ENCODE measurements at regions not wholly inside any gene's neighbourhood (a gene's known extent, or its start where the extent isn't known, plus 50 kb on each side); places are given as distances from the start of the nearest gene placed in this dataset.
"Not testable (repeated sequence)": the region's sequence is repeated elsewhere in the genome, so short reads cannot be mapped to it uniquely, and the experiment has no call there.

DNA sequence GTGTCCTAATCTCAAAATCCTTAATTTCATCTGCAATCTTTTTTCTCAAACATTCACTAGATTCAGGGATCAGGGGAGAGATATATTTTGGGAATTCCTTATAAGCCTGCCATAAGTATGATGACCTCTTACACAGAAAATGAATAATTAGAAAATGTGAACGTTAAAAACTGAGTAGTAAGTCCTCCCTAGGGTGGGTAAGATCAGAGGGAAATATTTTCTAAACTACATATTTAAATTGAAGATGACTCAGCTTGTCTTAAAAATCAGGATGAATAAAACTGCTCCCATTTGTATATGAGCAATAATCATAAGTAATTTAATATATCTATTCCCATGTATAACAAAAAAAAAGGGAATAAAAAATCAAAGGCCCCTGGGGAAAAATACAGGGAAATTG lies 935.5 kb downstream of the TMTC2 start:
- H3K4me3 ChIP-seq (ENCODE audit: low read length): no peak overlapping the region
- H3K36me3 ChIP-seq (ENCODE audit: control insufficient read depth, insufficient read depth, low read length): no peaks in the 10 kb centered on the region
- H3K27ac ChIP-seq (ENCODE audit: low read depth, low read length): no peak overlapping the region
- no peaks in the 10 kb centered on the region for H3K4me1 ChIP-seq (ENCODE audit: control insufficient read depth, insufficient read depth, low read length)
- H3K27me3 ChIP-seq (ENCODE audit: control insufficient read depth, insufficient read depth, low read length): no peaks in the 10 kb centered on the region
- no peak overlapping the region for H3K9ac ChIP-seq (ENCODE audit: low read length)

DNA sequence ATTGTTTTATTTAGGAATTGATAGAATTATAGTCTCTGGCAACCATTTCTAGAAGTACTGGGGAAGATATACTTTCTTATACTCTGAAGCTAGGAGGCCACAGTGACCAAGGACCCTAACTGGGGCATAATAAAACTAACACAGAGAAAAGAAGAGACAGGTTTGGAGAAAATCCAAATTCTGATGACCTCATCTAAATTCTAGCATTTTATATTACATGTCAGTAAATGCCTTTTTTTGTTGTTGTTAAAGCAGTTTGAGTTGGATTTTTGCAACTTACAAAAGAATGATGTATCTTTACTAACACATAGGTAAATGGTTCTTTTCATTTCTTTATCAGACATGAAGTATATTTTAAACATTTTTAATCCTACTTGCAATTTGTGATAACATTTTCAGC lies 933.3 kb downstream of the TMTC2 start:
- Histone ChIP-seq H3K27me3 (ENCODE audit: control insufficient read depth, insufficient read depth, low read length) (no peaks in the 10 kb centered on the region), H3K36me3 (ENCODE audit: control insufficient read depth, insufficient read depth, low read length) (no peaks in the 10 kb centered on the region), H3K27ac (ENCODE audit: low read depth, low read length) (no peak overlapping the region), H3K4me3 (ENCODE audit: low read length) (no peak overlapping the region), H3K4me1 (ENCODE audit: control insufficient read depth, insufficient read depth, low read length) (no peaks in the 10 kb centered on the region), H3K9ac (ENCODE audit: low read length) (no peak overlapping the region)

DNA sequence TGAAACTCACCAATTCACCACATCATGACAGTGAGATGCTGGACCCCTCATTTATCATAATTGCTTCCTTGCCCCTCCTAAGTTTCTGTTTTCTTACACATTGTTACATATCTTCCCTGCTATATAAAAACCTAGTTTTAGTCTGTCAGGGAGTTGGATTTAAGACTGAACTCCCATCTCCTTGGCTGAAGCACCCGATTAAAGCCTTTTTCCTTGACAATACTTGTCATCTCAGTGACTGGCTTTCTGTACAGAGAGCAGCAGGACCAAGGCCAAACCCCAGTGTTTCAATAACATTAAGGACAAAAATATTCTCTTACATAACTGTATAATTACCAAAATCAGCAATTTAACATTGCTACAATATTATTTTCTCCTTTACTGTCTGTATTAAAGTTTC lies 928.4 kb downstream of the TMTC2 start:
- Histone ChIP-seq H3K9ac (ENCODE audit: low read length) (no peak overlapping the region), H3K27me3 (ENCODE audit: control insufficient read depth, insufficient read depth, low read length) (no peaks in the 10 kb centered on the region), H3K27ac (ENCODE audit: low read depth, low read length) (no peak overlapping the region), H3K36me3 (ENCODE audit: control insufficient read depth, insufficient read depth, low read length) (no peaks in the 10 kb centered on the region), H3K4me1 (ENCODE audit: control insufficient read depth, insufficient read depth, low read length) (peaks cover 7% of the 10 kb centered on the region), H3K4me3 (ENCODE audit: low read length) (no peak overlapping the region)

DNA sequence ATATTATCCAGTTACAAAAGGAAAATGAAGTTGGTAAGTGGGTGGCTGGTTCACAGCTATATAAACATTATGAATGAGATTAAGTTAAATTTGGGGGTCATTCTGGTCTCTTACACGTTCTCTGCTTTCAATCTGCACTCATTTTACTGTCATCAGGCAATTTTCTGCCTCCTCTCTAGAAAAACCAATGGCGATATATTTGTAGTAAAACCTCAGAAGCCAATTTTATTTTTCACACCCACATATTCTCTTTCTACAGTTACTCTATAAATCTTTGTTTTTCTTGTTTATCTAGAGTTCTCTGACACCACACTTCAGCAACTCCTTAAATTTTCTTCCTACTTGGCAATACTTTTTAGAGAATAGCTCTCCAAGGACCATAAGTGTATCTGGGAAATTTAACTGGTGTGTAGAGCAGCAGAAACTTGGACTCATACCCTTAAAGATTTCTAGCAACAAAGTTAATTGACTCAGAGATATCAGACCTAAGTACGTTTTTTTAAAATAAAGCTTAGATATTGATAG lies 926.9 kb downstream of the TMTC2 start:
- Histone ChIP-seq H3K9ac (ENCODE audit: low read length) (no peak overlapping the region), H3K36me3 (ENCODE audit: control insufficient read depth, insufficient read depth, low read length) (no peaks in the 10 kb centered on the region), H3K27me3 (ENCODE audit: control insufficient read depth, insufficient read depth, low read length) (no peaks in the 10 kb centered on the region), H3K27ac (ENCODE audit: low read depth, low read length) (no peak overlapping the region), H3K4me3 (ENCODE audit: low read length) (no peak overlapping the region), H3K4me1 (ENCODE audit: control insufficient read depth, insufficient read depth, low read length) (peaks cover 7% of the 10 kb centered on the region)

DNA sequence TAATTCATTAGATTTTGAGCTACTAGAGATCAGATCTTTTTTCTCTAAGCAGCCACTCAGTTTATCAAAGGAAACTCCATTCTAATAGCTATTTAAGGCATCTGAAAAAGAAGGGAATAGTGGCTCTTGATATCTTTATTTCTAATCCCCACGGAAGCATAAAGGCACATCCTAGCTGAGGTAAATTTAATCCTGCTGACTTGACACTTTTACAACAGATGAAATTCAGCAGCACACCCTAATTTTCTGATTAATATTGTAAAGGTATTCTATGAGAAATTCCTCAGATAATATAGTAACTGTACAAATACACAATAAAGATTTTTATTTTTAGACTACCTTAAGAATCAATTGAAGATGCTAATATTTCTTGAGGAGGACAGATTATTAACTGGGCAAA lies 916.4 kb downstream of the TMTC2 start:
- no peak overlapping the region for H3K9ac ChIP-seq (ENCODE audit: low read length)
- H3K4me3 ChIP-seq (ENCODE audit: low read length): no peak overlapping the region
- H3K4me1 ChIP-seq (ENCODE audit: control insufficient read depth, insufficient read depth, low read length): no peaks in the 10 kb centered on the region
- H3K36me3 ChIP-seq (ENCODE audit: control insufficient read depth, insufficient read depth, low read length): no peaks in the 10 kb centered on the region
- no peaks in the 10 kb centered on the region for H3K27me3 ChIP-seq (ENCODE audit: control insufficient read depth, insufficient read depth, low read length)
- H3K27ac ChIP-seq (ENCODE audit: low read depth, low read length): no peak overlapping the region

DNA sequence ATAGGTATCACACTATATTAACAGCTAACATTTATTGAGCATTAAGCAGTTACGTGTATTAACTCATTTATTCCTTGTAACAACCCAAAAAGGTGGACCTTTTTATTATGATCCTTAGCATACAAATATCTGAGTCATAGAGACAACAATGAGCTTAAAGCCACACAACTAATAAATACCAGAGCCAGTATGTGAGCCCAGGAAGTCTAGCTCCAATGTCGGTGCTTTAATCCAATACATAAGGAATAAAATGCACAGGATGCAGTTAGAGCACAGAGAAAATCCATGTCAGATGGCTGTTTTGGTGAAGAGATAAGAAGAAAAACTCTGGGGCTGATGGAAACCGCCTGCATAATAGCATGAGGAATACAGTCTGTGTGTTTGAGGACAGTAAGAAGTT lies 888.6 kb downstream of the TMTC2 start:
- Histone ChIP-seq H3K36me3 (ENCODE audit: control insufficient read depth, insufficient read depth, low read length) (no peaks in the 10 kb centered on the region), H3K4me1 (ENCODE audit: control insufficient read depth, insufficient read depth, low read length) (no peaks in the 10 kb centered on the region)

DNA sequence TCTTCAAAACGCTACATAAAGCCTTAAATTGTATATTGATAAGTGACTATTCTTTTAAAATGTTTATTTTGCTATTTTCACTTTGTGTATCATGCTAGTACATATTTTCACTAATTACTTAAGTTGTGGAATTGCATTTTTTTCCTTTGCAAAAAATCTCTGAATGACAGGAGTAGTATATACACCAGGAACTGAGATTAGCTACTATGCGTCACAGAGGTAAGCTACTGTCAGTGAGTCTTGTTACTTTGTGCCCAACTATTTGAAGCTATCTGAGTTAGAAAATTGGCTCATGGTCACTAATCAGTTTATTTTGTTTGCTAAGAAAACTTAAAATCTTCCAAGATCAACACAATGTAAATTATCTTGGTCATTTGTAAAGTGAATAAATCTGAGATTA lies 887.4 kb downstream of the TMTC2 start:
- H3K9ac ChIP-seq (ENCODE audit: low read length): no peak overlapping the region
- H3K4me1 ChIP-seq (ENCODE audit: control insufficient read depth, insufficient read depth, low read length): no peaks in the 10 kb centered on the region
- no peak overlapping the region for H3K27ac ChIP-seq (ENCODE audit: low read depth, low read length)
- H3K4me3 ChIP-seq (ENCODE audit: low read length): no peak overlapping the region
- H3K27me3 ChIP-seq (ENCODE audit: control insufficient read depth, insufficient read depth, low read length): no peaks in the 10 kb centered on the region
- H3K36me3 ChIP-seq (ENCODE audit: control insufficient read depth, insufficient read depth, low read length): no peaks in the 10 kb centered on the region

More for the DNA sequence above, 888.6 kb downstream of the TMTC2 start:
- no peak overlapping the region for H3K4me3 ChIP-seq (ENCODE audit: low read length)
- no peak overlapping the region for H3K27ac ChIP-seq (ENCODE audit: low read depth, low read length)
- no peaks in the 10 kb centered on the region for H3K27me3 ChIP-seq (ENCODE audit: control insufficient read depth, insufficient read depth, low read length)
- no peak overlapping the region for H3K9ac ChIP-seq (ENCODE audit: low read length)

DNA sequence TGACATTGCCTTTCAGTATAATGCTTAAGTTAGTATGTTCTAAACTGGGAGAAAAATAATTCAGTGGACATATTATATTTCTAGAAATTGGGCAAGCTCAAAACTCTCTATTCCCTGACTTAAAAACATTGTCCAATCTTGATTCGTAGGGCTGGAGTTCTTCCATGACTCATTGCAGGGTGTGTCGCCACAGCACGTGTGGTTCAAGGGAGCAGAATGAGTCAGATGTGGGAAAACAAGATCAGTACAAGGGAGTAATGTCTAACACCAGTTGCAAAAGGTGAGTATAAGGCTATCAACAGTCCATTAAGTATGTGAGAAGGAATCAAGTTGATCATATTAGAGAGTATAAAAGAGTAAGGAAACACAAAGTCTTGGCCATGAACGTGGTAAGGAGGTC lies 887.0 kb downstream of the TMTC2 start:
- Histone ChIP-seq H3K4me1 (ENCODE audit: control insufficient read depth, insufficient read depth, low read length) (no peaks in the 10 kb centered on the region), H3K27me3 (ENCODE audit: control insufficient read depth, insufficient read depth, low read length) (no peaks in the 10 kb centered on the region), H3K36me3 (ENCODE audit: control insufficient read depth, insufficient read depth, low read length) (no peaks in the 10 kb centered on the region), H3K4me3 (ENCODE audit: low read length) (no peak overlapping the region), H3K9ac (ENCODE audit: low read length) (no peak overlapping the region), H3K27ac (ENCODE audit: low read depth, low read length) (no peak overlapping the region)

DNA sequence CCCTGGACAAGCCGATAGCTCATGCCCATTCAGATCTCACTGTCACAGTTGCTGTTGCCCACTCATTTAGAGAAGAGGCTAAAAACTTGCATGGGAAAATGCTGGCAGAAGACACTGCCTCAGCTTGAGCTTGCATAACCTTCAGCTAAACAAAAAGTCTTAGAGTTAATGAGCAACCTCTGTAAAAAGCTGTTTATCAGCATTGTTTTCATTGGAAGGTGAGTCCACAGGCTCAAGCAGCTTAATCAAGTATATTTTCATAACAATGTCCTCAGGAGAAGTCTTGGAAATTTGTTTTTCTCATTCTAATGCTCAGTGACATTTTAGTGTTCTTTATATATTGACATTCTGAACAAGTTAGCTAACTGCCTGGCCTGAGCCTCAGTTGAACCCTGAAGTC lies 872.9 kb downstream of the TMTC2 start:
- H3K27ac ChIP-seq (ENCODE audit: low read depth, low read length): no peak overlapping the region
- H3K4me3 ChIP-seq (ENCODE audit: low read length): no peak overlapping the region
- peaks cover 3% of the 10 kb centered on the region for H3K4me1 ChIP-seq (ENCODE audit: control insufficient read depth, insufficient read depth, low read length)
- H3K36me3 ChIP-seq (ENCODE audit: control insufficient read depth, insufficient read depth, low read length): no peaks in the 10 kb centered on the region
- H3K27me3 ChIP-seq (ENCODE audit: control insufficient read depth, insufficient read depth, low read length): no peaks in the 10 kb centered on the region
- H3K9ac ChIP-seq (ENCODE audit: low read length): no peak overlapping the region

DNA sequence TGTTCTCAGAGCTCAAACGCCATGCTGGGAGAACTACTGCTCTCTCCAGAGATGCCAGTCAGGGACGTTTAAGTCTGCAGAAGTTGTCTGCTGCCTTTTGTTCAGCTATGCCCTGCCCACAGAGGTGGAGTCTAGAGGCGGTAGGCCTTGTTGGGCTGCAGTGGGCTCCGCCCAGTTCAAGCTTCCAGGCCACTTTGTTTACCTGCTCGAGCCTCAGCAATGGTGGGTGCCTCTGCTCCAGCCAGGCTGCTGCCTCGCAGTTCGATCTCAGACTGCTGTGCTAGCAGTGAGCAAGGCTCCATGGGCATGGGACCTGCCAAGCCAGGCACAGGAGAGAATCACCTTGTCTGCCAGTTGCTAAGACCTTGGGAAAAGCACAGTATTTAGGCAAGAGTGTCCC lies 869.3 kb downstream of the TMTC2 start:
- H3K4me1 ChIP-seq (ENCODE audit: control insufficient read depth, insufficient read depth, low read length); H3K4me3 ChIP-seq (ENCODE audit: low read length); H3K27ac ChIP-seq (ENCODE audit: low read depth, low read length); H3K27me3 ChIP-seq (ENCODE audit: control insufficient read depth, insufficient read depth, low read length); H3K9ac ChIP-seq (ENCODE audit: low read length); H3K36me3 ChIP-seq (ENCODE audit: control insufficient read depth, insufficient read depth, low read length): not testable (repeated sequence)

DNA sequence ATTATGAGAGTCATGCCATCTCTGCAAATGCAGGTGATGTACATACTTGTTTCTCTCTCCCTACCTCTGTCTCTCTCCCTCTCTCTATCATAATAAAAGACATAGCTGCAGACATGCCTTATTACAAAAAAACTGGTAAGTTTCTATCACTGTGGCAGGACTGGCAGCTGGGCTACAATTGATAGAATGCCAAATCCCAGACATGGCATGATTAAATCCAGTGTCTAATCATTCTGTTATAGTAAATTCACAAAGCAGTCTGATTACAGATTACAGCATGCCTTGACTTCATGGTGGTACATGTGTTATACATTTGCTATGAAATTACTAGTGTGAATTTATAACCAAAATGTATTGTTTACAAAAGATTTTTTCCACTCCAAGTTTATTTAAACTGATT lies 854.7 kb downstream of the TMTC2 start:
- Histone ChIP-seq H3K4me1 (ENCODE audit: control insufficient read depth, insufficient read depth, low read length) (peaks cover 4% of the 10 kb centered on the region), H3K9ac (ENCODE audit: low read length) (no peak overlapping the region), H3K4me3 (ENCODE audit: low read length) (no peak overlapping the region), H3K27me3 (ENCODE audit: control insufficient read depth, insufficient read depth, low read length) (no peaks in the 10 kb centered on the region), H3K27ac (ENCODE audit: low read depth, low read length) (no peak overlapping the region), H3K36me3 (ENCODE audit: control insufficient read depth, insufficient read depth, low read length) (no peaks in the 10 kb centered on the region)

DNA sequence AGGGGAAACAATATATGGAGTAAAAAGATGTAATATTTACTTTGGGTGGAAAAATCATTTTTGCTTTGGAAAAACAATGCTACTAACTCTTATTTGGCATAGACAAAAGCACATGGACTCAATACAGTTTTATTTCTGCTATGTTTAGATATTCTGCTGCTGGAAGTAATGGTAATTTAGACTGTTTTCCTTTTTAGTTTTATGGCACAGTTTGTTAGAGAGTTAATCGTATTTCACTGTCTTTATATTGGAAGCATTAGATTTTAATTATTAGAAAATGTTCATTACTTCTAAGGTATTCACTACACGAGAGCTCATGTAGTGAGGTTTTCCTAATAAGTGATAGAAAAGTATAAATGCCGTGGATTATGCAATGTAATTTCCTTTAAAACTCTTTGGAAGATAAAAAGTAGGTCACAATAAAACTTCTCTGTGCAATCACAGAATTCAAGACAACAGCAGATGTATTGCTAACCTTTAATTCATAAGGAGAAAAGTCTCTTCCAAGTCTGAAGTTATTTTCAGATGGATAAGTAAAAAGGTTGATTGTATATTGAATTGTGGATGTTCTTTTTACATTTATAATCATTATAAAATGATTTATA lies 851.8 kb downstream of the TMTC2 start:
- H3K27ac ChIP-seq (ENCODE audit: low read depth, low read length): no peak overlapping the region
- no peak overlapping the region for H3K4me3 ChIP-seq (ENCODE audit: low read length)
- peaks cover 4% of the 10 kb centered on the region for H3K4me1 ChIP-seq (ENCODE audit: control insufficient read depth, insufficient read depth, low read length)
- H3K9ac ChIP-seq (ENCODE audit: low read length): no peak overlapping the region
- H3K27me3 ChIP-seq (ENCODE audit: control insufficient read depth, insufficient read depth, low read length): no peaks in the 10 kb centered on the region
- H3K36me3 ChIP-seq (ENCODE audit: control insufficient read depth, insufficient read depth, low read length): no peaks in the 10 kb centered on the region

DNA sequence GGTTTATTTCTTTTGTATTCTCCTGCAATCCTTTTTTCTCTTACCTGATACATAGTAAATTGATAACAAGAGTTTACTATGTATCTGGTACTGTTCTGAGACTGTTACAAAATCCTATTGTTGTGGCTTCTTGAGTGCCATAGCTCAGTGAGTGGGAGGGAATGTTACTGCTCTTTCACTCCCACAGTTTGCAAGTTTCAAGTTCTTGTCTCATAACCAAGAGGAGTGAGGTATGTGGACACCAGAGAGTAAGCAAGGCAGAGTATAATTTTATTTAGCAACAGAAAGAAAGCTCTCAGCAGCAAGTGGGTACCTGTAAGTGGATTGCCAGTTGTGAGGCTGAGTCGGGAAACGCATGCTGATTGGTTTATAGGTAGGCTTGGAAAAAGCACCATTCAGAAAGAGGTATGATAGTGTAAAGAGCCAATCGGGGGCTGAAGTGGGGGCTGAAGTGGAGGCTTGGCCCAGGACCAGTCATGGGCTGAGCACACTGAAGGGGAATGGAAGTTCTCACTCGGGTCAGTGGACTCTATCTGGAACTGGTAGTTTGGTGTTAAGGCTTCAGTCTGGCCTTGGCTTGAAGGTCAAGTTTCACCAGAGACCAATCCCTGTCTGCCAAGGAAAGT lies 850.8 kb downstream of the TMTC2 start:
- Histone ChIP-seq H3K4me3 (ENCODE audit: low read length) (no peak overlapping the region), H3K27me3 (ENCODE audit: control insufficient read depth, insufficient read depth, low read length) (no peaks in the 10 kb centered on the region), H3K27ac (ENCODE audit: low read depth, low read length) (no peak overlapping the region), H3K4me1 (ENCODE audit: control insufficient read depth, insufficient read depth, low read length) (peaks cover 4% of the 10 kb centered on the region), H3K36me3 (ENCODE audit: control insufficient read depth, insufficient read depth, low read length) (no peaks in the 10 kb centered on the region), H3K9ac (ENCODE audit: low read length) (no peak overlapping the region)

All from rectal smooth muscle tissue (tissue), 1 donor.